B cell (primary cell): ENCODE measurements at regions not wholly inside any gene's neighbourhood (a gene's known extent, or its start where the extent isn't known, plus 50 kb on each side); places are given as distances from the start of the nearest gene placed in this dataset.

ENCODE experiments used
- CTCF ChIP-seq: fragments of 200-600 bp; IDR thresholded peaks from one replicate; pipeline ENCODE4 v1.8.0; 2022; ENCODE audit warnings: antibody characterized with exemption, mild to moderate bottlenecking
- EZH2 ChIP-seq: IDR thresholded peaks from 2 replicates; pipeline ENCODE4 v1.6.1; 2012; ENCODE audit warnings: borderline replicate concordance, low read depth, mild to moderate bottlenecking, moderate library complexity, low read length; ENCODE audit not compliant: insufficient read depth, poor library complexity, severe bottlenecking

- TF ChIP-seq CTCF: no peak
- no peak for TF ChIP-seq EZH2
These were observed 264.0 kb upstream of the BOD1L1 start for GRCh38 chr4:13891544-13891939.
